ENCODE measurements at regions not wholly inside any gene's neighbourhood (a gene's known extent, or its start where the extent isn't known, plus 50 kb on each side); places are given as distances from the start of the nearest gene placed in this dataset.

DNA sequence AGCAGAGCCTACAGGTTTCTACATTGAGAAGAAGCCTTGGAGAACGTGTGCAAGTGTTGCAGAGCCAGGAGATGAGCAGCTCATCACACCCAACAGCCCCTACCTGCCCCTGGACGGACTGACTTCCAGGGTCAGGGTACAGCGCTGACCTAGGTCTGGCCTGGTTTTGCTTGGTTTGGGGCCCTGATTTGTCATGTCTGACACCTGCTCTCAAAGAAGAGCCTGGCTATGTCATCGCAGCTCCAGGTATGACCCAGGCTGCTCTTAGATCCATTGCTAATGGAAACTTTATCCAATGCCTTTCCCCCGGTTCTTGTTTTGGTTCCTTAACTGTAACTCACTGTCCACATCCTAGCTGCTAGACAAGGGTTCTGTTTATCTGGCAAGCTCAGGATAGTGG is 149.5 kb downstream of the CXCL12 start:
- dilution Hi-C loops (cut with MboI; ENCODE audit: extremely low pct_ligation_motif_present, low sequenced_read_pairs), result no loop called here

DNA sequence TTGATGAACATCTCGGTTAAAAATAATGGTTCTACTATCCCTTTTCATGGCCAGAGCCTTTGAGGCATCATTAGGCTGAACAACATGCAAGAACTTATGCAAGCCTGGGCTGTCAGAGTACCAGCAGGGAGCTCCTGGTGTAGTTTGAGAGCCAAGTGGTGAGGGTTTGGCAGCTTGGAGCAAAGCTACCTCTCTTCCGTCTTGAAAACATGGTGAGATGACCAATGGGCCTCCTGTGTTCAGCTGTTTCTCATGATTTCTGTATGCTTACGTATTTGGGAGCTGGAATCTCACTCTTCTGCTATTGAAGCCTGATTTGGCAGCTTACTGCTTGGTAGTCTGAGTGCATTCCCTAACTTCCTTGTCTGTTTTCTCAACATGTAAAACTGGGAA is 150.4 kb downstream of the CXCL12 start:
- dilution Hi-C loops (cut with MboI; ENCODE audit: extremely low pct_ligation_motif_present, low sequenced_read_pairs), result no loop called here
- no peaks in the 10 kb centered on the region for H3K27me3 ChIP-seq (ENCODE audit: control insufficient read depth, extremely low read depth, insufficient read depth, low read length)

More for the DNA sequence above, 149.5 kb downstream of the CXCL12 start:
- Histone ChIP-seq H2AFZ (ENCODE audit: control insufficient read depth, low read length) (no peak overlapping the region), H3K9me1 (ENCODE audit: control insufficient read depth, extremely low read depth, insufficient read depth, low read length) (no peaks in the 10 kb centered on the region), H3K27me3 (ENCODE audit: control insufficient read depth, extremely low read depth, insufficient read depth, low read length) (no peaks in the 10 kb centered on the region), H3K79me2 (ENCODE audit: control insufficient read depth, insufficient read depth, low read length) (no peaks in the 10 kb centered on the region), H3K27ac (ENCODE audit: control insufficient read depth, insufficient read depth, low read length) (no peak overlapping the region), H3K36me3 (ENCODE audit: control insufficient read depth in 2 of 2, extremely low read depth in 1 of 2, insufficient read depth in 2 of 2, low read length in 2 of 2) (no peaks in the 10 kb centered on the region), H3K4me1 (ENCODE audit: control insufficient read depth, extremely low read depth, insufficient read depth, low read length) (no peaks in the 10 kb centered on the region), H3K9ac (ENCODE audit: control insufficient read depth, extremely low read depth, insufficient read depth, low read length) (no peak overlapping the region), H4K20me1 (ENCODE audit: control insufficient read depth, extremely low read depth, insufficient read depth, low read length) (no peaks in the 10 kb centered on the region), H3K4me2 (ENCODE audit: control insufficient read depth, extremely low read depth, insufficient read depth, low read depth, low read length) (no peak overlapping the region), H3K9me3 (ENCODE audit: control insufficient read depth, low read depth, low read length) (peaks cover 2% of the 10 kb centered on the region), H3K4me3 (ENCODE audit: control insufficient read depth in 2 of 3, extremely low read depth in 1 of 3, insufficient read depth in 2 of 3, low read depth in 1 of 3, low read length in 3 of 3) (no peak overlapping the region)
- TF ChIP-seq, protein P1, sequence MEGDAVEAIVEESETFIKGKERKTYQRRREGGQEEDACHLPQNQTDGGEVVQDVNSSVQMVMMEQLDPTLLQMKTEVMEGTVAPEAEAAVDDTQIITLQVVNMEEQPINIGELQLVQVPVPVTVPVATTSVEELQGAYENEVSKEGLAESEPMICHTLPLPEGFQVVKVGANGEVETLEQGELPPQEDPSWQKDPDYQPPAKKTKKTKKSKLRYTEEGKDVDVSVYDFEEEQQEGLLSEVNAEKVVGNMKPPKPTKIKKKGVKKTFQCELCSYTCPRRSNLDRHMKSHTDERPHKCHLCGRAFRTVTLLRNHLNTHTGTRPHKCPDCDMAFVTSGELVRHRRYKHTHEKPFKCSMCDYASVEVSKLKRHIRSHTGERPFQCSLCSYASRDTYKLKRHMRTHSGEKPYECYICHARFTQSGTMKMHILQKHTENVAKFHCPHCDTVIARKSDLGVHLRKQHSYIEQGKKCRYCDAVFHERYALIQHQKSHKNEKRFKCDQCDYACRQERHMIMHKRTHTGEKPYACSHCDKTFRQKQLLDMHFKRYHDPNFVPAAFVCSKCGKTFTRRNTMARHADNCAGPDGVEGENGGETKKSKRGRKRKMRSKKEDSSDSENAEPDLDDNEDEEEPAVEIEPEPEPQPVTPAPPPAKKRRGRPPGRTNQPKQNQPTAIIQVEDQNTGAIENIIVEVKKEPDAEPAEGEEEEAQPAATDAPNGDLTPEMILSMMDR (optimal IDR thresholded peaks at IDR 0.05 in 1 of 3, IDR thresholded peaks at IDR 0.05 in 1 of 3, conservative IDR thresholded peaks at IDR 0.05 in 1 of 3; ENCODE audit: extremely low read depth in 1 of 3, insufficient read depth in 2 of 3, low read length in 3 of 3), result no peak
- TF ChIP-seq EZH2 (IDR thresholded peaks at IDR 0.05; ENCODE audit: low read length), result no peak
- FAIRE-seq (no peak), DNase-seq (ENCODE audit: low read depth, low spot score) (no peak)

More for the DNA sequence above, 150.4 kb downstream of the CXCL12 start:
- Histone ChIP-seq H3K9me3 (ENCODE audit: control insufficient read depth, low read depth, low read length) (peaks cover 2% of the 10 kb centered on the region), H3K36me3 (ENCODE audit: control insufficient read depth in 2 of 2, extremely low read depth in 1 of 2, insufficient read depth in 2 of 2, low read length in 2 of 2) (no peaks in the 10 kb centered on the region), H3K79me2 (ENCODE audit: control insufficient read depth, insufficient read depth, low read length) (no peaks in the 10 kb centered on the region), H3K9me1 (ENCODE audit: control insufficient read depth, extremely low read depth, insufficient read depth, low read length) (no peaks in the 10 kb centered on the region), H4K20me1 (ENCODE audit: control insufficient read depth, extremely low read depth, insufficient read depth, low read length) (no peaks in the 10 kb centered on the region), H3K4me2 (ENCODE audit: control insufficient read depth, extremely low read depth, insufficient read depth, low read depth, low read length) (no peak overlapping the region), H3K4me3 (ENCODE audit: control insufficient read depth in 2 of 3, extremely low read depth in 1 of 3, insufficient read depth in 2 of 3, low read depth in 1 of 3, low read length in 3 of 3) (no peak overlapping the region), H3K9ac (ENCODE audit: control insufficient read depth, extremely low read depth, insufficient read depth, low read length) (no peak overlapping the region), H2AFZ (ENCODE audit: control insufficient read depth, low read length) (no peak overlapping the region), H3K4me1 (ENCODE audit: control insufficient read depth, extremely low read depth, insufficient read depth, low read length) (no peaks in the 10 kb centered on the region), H3K27ac (ENCODE audit: control insufficient read depth, insufficient read depth, low read length) (no peak overlapping the region)
- TF ChIP-seq, protein P1 (optimal IDR thresholded peaks at IDR 0.05 in 1 of 3, IDR thresholded peaks at IDR 0.05 in 1 of 3, conservative IDR thresholded peaks at IDR 0.05 in 1 of 3; ENCODE audit: extremely low read depth in 1 of 3, insufficient read depth in 2 of 3, low read length in 3 of 3), result no peak
- TF ChIP-seq EZH2 (IDR thresholded peaks at IDR 0.05; ENCODE audit: low read length), result no peak
- FAIRE-seq (no peak), DNase-seq (ENCODE audit: low read depth, low spot score) (no peak)
